Brain microvascular endothelial cell (primary cell): ENCODE measurements at regions not wholly inside any gene's neighbourhood (a gene's known extent, or its start where the extent isn't known, plus 50 kb on each side); places are given as distances from the start of the nearest gene placed in this dataset.

Experiments
- DNase-seq: peaks from one replicate; pipeline ENCODE4 v3.0.0-alpha.2; 2020
- H3K27ac ChIP-seq: fragments of 250-450 bp; sonication (Bioruptor Pico); 2 replicates; pipeline ENCODE4 v1.5.1; 2020; ENCODE audit warnings: mild to moderate bottlenecking, moderate library complexity
- H3K27me3 ChIP-seq: fragments of 250-450 bp; sonication (Bioruptor Pico); replicated peaks from 2 replicates; pipeline ENCODE4 v1.5.1; 2020; ENCODE audit warnings: mild to moderate bottlenecking
- H3K36me3 ChIP-seq: fragments of 250-450 bp; sonication (Bioruptor Pico); replicated peaks from 2 replicates; pipeline ENCODE4 v1.5.1; 2020; ENCODE audit warnings: mild to moderate bottlenecking
- H3K4me3 ChIP-seq: 2 replicates; pipeline ENCODE4 v1.5.1; 2011; ENCODE audit warnings: low read depth, mild to moderate bottlenecking, control low read depth, low read length, moderate library complexity
- in situ Hi-C: cut with HindIII; loops from 2 replicates; pipeline ENCODE4 v1.10.0; 2017; ENCODE audit warnings: low sequenced_read_pairs, low pct_ligation_motif_present
- TF ChIP-seq, protein P1 (sequence below): IDR thresholded peaks from 2 replicates; pipeline ENCODE4 v1.5.1; 2011; ENCODE audit warnings: low read depth, mild to moderate bottlenecking, moderate library complexity, low read length, control low read depth, inconsistent platforms; ENCODE audit errors: missing control alignments

DNA sequence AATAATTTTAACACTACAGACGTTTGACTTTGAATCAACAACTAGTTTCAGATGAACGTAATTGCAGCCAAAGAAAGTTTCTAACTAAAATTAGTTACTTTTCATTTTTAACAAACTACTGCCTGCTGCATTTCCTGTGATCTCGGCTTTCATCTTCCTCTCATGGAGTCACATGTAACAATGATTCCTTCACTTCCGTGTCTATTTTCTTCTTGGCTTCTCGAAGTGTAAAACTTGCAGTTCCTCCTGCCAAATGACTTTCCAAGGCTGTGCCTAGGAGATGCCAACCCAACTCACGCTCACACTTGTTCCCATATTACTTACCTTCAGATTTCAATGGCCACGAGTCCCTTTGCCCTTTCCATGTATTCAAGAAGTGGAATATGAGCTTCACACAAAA, 1406.3 kb upstream of the CELF4 start:
- H3K27ac ChIP-seq, result no peak overlapping the region
- in situ Hi-C loops, result no loop called here
- TF ChIP-seq, protein P1, sequence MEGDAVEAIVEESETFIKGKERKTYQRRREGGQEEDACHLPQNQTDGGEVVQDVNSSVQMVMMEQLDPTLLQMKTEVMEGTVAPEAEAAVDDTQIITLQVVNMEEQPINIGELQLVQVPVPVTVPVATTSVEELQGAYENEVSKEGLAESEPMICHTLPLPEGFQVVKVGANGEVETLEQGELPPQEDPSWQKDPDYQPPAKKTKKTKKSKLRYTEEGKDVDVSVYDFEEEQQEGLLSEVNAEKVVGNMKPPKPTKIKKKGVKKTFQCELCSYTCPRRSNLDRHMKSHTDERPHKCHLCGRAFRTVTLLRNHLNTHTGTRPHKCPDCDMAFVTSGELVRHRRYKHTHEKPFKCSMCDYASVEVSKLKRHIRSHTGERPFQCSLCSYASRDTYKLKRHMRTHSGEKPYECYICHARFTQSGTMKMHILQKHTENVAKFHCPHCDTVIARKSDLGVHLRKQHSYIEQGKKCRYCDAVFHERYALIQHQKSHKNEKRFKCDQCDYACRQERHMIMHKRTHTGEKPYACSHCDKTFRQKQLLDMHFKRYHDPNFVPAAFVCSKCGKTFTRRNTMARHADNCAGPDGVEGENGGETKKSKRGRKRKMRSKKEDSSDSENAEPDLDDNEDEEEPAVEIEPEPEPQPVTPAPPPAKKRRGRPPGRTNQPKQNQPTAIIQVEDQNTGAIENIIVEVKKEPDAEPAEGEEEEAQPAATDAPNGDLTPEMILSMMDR, result no peak
- DNase-seq, result no peak
- no peak overlapping the region for H3K4me3 ChIP-seq
- no peaks in the 10 kb centered on the region for H3K36me3 ChIP-seq
- H3K27me3 ChIP-seq, result no peaks in the 10 kb centered on the region

DNA sequence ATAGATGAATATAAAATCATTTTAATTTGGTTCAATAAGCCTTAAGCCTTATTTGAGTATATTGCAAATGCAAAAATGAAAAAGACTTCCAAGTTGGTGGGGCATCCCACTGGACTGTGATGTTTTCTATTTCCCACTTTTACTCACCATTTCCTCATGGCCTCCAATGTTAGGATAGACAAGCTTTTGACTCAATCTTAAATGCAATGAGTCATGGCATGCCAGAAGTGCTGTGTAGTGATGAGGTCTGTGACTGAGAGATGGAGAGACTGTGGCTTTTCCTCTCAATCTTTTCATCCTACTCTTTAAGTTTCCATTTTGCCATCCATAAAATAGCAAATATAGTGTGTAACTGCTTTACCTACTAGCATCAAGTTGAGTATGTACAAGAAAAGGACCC, 1401.2 kb upstream of the CELF4 start:
- peak; percentile 43 for DNase-seq
- in situ Hi-C loops, result no loop called here

DNA sequence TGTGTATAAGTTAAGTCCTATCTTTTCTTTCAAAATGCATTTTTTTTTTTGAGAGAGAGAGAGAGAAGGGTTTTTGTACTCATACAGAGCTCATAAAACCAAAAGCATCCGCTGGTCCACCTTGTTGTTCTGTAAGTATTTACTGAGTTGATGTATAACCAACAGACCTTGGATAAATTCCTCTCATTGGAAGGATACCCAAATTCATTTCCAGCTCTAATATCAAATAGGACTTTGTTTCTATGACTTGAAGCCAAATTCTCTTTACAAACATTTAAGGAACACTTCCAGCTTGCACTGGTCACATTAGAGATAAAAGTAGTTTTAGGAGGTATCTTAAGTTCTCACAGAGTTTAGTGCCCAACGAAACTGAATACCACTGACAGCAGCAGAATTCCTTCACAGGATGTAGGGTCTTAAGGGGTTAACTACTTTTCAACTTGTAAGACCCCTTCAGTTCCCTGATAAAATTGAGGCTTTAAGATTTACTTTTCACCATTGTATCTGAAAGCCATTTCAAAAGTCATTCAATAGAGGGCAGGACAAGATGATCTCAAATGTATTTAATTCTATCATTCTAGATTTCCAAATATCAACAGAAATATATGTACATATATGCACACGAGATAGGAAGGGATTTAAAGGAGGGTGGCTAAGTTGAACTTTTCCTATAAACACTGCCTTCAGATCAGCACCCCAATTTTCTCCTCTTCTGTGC, 1398.5 kb upstream of the CELF4 start:
- Histone ChIP-seq H3K4me3 (no peak overlapping the region), H3K27ac (no peak overlapping the region), H3K36me3 (no peaks in the 10 kb centered on the region), H3K27me3 (no peaks in the 10 kb centered on the region)
- TF ChIP-seq, protein P1, result no peak
- no peak for DNase-seq
- in situ Hi-C loops, result no loop called here

More for the DNA sequence above, 1401.2 kb upstream of the CELF4 start:
- H3K36me3 ChIP-seq, result no peaks in the 10 kb centered on the region
- TF ChIP-seq, protein P1, result no peak
- no peak overlapping the region for H3K27ac ChIP-seq
- H3K27me3 ChIP-seq, result no peaks in the 10 kb centered on the region
- H3K4me3 ChIP-seq, result no peak overlapping the region

DNA sequence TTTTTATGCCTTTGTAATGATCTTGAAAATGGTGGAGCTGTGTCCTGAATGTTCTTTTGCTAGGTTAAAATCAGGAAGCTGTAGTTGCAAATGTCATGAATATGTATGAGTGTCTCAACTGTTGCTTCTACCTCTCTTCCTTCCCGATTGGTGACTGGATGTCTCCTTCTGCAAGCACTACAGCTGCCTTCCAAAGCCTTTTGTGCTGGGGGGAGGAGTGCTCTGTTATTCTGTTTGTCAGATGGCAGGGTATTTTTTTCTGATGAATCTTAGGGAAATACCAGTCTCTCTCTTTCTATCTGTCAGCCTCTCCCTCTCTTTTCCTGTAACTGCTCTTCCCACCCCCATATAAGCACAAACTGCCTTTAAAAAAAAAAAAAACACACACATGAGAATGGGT, 1396.3 kb upstream of the CELF4 start:
- in situ Hi-C loops, result no loop called here
- H3K4me3 ChIP-seq, result no peak overlapping the region
- DNase-seq, result no peak

DNA sequence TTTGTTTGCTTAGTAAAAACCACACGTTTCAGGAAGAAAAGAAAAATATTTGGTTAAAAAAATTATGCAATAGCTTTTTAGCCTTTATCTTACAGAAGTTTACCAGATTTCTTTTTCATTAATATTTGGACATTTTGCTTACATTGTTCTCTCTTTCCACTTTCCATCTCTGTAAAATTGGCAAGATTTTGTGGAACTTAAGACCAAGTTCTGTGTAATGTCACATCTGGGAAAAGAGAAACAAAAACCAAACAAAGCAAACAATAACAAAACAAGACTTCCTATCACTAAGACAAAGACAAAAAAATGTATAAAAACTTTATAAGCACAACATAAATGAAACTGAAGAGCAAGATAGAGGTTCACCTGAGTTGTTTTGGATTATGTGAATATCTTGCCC, 1392.1 kb upstream of the CELF4 start:
- no peak for DNase-seq
- TF ChIP-seq, protein P1, result no peak
- Histone ChIP-seq H3K27me3 (no peaks in the 10 kb centered on the region), H3K36me3 (no peaks in the 10 kb centered on the region), H3K27ac (no peak overlapping the region), H3K4me3 (no peak overlapping the region)
- in situ Hi-C loops, result no loop called here

More for the DNA sequence above, 1396.3 kb upstream of the CELF4 start:
- TF ChIP-seq, protein P1, result no peak
- Histone ChIP-seq H3K36me3 (no peaks in the 10 kb centered on the region), H3K27me3 (no peaks in the 10 kb centered on the region), H3K27ac (no peak overlapping the region)

DNA sequence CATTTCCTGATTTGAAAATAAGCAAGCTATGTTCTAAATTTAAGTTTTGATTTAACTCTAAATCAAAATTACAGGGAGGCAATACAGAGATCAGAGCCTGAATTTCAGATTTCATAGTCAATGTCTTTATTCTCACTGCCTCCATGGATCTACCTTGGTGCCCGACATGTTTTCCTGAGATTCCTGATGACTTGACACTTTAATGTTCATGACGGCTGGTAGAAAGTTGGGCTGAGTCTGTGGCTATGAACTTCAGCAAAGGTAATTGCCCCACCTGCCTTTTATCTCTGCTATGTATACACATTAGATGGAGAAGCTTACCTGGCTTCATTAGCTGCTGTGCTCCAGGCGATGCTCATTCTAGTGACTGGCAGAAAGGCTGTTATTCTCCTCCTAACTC, 1390.5 kb upstream of the CELF4 start:
- TF ChIP-seq, protein P1, result no peak
- H3K4me3 ChIP-seq, result no peak overlapping the region
- in situ Hi-C loops, result no loop called here
- no peaks in the 10 kb centered on the region for H3K36me3 ChIP-seq
- DNase-seq, result no peak
- no peaks in the 10 kb centered on the region for H3K27me3 ChIP-seq
- H3K27ac ChIP-seq, result no peak overlapping the region
